K562 (cell line): ENCODE measurements at regions not wholly inside any gene's neighbourhood (a gene's known extent, or its start where the extent isn't known, plus 50 kb on each side); places are given as distances from the start of the nearest gene placed in this dataset.

ENCODE experiments used
- CHD1 ChIP-seq: fragments of 200-600 bp; sonication (generic); IDR thresholded peaks from one replicate; pipeline ENCODE4 v1.6.1; 2012; ENCODE audit warnings: mild to moderate bottlenecking, moderate library complexity, low read length, inconsistent platforms
- FOXA1 ChIP-seq: fragments of 450-650 bp; IDR thresholded peaks from 2 replicates; pipeline ENCODE4 v1.6.1; 2016; ENCODE audit warnings: mild to moderate bottlenecking, borderline replicate concordance
- HCFC1 ChIP-seq: IDR thresholded peaks from 2 replicates; pipeline ENCODE4 v1.6.1; 2012; ENCODE audit warnings: low read depth, low read length, improper control_type of control experiment
- ILF3 ChIP-seq: fragments of 450-650 bp; IDR thresholded peaks from 2 replicates; pipeline ENCODE4 v1.6.1; 2018; ENCODE audit warnings: antibody characterized with exemption, mild to moderate bottlenecking, moderate library complexity, borderline replicate concordance
- KLF16 ChIP-seq: IDR thresholded peaks from 2 replicates; pipeline ENCODE4 v1.6.1; 2016; ENCODE audit warnings: antibody characterized with exemption
- POLR2A ChIP-seq: fragments of 450-650 bp; conservative IDR thresholded peaks from 2 replicates; pipeline ENCODE4 v1.6.1; 2016
- RFX7 ChIP-seq: fragments of 250-450 bp; sonication (Bioruptor Pico); IDR thresholded peaks from 2 replicates; pipeline ENCODE4 v1.5.1; 2021; ENCODE audit warnings: mild to moderate bottlenecking
- ZNF695 ChIP-seq: fragments of 450-650 bp; formaldehyde crosslinking; IDR thresholded peaks from 2 replicates; pipeline ENCODE4 v1.4.0; 2020; ENCODE audit warnings: mild to moderate bottlenecking, moderate library complexity
- TF ChIP-seq, protein P1 (sequence below): sonication (generic); formaldehyde crosslinking; IDR thresholded peaks from 2 replicates; pipeline ENCODE4 v1.9.0; 2022; ENCODE audit warnings: mild to moderate bottlenecking, missing genetic modification reagents
- TF ChIP-seq, protein P2 (sequence below), 2 experiments: fragments of 450-650 bp in 1 of 2; sonication (generic) in 1 of 2; formaldehyde crosslinking in 1 of 2; IDR thresholded peaks; 2 replicates each; pipeline versions ENCODE4 v1.7.1 to v1.9.0; 2016 to 2022; ENCODE audit warnings: inconsistent platforms in 1 of 2, mild to moderate bottlenecking in 1 of 2, missing genetic modification reagents in 1 of 2
- TF ChIP-seq, protein P3 (sequence below): sonication (generic); formaldehyde crosslinking; IDR thresholded peaks from 2 replicates; pipeline ENCODE4 v1.8.0; 2022; ENCODE audit warnings: mild to moderate bottlenecking, missing genetic modification reagents
- TF ChIP-seq, protein P4 (sequence below): sonication (generic); formaldehyde crosslinking; IDR thresholded peaks from 2 replicates; pipeline ENCODE4 v1.9.0; 2022; ENCODE audit warnings: mild to moderate bottlenecking, missing genetic modification reagents
- TF ChIP-seq, protein P5 (sequence below): IDR thresholded peaks from 2 replicates; pipeline ENCODE4 v1.6.1; 2012; ENCODE audit warnings: low read depth, low read length, improper control_type of control experiment, borderline replicate concordance

DNA sequence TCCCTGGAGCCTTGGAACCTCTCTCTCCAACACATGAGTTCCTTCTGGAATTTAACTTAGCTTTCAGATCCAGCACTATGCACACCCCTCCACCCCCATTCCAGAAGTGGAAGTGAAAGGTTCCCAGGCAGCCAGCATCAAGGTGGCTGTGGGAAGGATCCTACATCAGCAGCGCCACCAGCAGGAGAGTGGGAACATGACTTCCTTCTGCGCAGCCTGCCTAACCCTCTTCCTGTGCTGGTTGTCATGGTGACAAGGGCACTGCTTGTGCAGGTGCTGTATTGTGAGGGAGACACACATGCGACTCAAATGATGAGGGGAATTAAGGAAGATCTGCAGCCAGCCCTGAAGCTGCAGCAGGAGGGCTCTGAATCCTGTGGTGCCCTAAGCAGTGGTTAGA is 904.5 kb upstream of the API5 start:
- TF ChIP-seq ZNF695 (no peak), FOXA1 (no peak), HCFC1 (no peak), ILF3 (no peak), CHD1 (no peak), RFX7 (CRISPR knock-in tag) (no peak), POLR2A (no peak), KLF16 (no peak)
- TF ChIP-seq, protein P1, sequence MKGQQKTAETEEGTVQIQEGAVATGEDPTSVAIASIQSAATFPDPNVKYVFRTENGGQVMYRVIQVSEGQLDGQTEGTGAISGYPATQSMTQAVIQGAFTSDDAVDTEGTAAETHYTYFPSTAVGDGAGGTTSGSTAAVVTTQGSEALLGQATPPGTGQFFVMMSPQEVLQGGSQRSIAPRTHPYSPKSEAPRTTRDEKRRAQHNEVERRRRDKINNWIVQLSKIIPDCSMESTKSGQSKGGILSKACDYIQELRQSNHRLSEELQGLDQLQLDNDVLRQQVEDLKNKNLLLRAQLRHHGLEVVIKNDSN: no peak
- TF ChIP-seq, protein P2, sequence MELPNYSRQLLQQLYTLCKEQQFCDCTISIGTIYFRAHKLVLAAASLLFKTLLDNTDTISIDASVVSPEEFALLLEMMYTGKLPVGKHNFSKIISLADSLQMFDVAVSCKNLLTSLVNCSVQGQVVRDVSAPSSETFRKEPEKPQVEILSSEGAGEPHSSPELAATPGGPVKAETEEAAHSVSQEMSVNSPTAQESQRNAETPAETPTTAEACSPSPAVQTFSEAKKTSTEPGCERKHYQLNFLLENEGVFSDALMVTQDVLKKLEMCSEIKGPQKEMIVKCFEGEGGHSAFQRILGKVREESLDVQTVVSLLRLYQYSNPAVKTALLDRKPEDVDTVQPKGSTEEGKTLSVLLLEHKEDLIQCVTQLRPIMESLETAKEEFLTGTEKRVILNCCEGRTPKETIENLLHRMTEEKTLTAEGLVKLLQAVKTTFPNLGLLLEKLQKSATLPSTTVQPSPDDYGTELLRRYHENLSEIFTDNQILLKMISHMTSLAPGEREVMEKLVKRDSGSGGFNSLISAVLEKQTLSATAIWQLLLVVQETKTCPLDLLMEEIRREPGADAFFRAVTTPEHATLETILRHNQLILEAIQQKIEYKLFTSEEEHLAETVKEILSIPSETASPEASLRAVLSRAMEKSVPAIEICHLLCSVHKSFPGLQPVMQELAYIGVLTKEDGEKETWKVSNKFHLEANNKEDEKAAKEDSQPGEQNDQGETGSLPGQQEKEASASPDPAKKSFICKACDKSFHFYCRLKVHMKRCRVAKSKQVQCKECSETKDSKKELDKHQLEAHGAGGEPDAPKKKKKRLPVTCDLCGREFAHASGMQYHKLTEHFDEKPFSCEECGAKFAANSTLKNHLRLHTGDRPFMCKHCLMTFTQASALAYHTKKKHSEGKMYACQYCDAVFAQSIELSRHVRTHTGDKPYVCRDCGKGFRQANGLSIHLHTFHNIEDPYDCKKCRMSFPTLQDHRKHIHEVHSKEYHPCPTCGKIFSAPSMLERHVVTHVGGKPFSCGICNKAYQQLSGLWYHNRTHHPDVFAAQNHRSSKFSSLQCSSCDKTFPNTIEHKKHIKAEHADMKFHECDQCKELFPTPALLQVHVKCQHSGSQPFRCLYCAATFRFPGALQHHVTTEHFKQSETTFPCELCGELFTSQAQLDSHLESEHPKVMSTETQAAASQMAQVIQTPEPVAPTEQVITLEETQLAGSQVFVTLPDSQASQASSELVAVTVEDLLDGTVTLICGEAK (IDR thresholded peaks at IDR 0.05): no peak
- TF ChIP-seq, protein P2 (CRISPR knock-in tag; IDR thresholded peaks at IDR 0.05): no peak
- TF ChIP-seq, protein P3, sequence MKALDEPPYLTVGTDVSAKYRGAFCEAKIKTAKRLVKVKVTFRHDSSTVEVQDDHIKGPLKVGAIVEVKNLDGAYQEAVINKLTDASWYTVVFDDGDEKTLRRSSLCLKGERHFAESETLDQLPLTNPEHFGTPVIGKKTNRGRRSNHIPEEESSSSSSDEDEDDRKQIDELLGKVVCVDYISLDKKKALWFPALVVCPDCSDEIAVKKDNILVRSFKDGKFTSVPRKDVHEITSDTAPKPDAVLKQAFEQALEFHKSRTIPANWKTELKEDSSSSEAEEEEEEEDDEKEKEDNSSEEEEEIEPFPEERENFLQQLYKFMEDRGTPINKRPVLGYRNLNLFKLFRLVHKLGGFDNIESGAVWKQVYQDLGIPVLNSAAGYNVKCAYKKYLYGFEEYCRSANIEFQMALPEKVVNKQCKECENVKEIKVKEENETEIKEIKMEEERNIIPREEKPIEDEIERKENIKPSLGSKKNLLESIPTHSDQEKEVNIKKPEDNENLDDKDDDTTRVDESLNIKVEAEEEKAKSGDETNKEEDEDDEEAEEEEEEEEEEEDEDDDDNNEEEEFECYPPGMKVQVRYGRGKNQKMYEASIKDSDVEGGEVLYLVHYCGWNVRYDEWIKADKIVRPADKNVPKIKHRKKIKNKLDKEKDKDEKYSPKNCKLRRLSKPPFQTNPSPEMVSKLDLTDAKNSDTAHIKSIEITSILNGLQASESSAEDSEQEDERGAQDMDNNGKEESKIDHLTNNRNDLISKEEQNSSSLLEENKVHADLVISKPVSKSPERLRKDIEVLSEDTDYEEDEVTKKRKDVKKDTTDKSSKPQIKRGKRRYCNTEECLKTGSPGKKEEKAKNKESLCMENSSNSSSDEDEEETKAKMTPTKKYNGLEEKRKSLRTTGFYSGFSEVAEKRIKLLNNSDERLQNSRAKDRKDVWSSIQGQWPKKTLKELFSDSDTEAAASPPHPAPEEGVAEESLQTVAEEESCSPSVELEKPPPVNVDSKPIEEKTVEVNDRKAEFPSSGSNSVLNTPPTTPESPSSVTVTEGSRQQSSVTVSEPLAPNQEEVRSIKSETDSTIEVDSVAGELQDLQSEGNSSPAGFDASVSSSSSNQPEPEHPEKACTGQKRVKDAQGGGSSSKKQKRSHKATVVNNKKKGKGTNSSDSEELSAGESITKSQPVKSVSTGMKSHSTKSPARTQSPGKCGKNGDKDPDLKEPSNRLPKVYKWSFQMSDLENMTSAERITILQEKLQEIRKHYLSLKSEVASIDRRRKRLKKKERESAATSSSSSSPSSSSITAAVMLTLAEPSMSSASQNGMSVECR (CRISPR knock-in tag): no peak
- TF ChIP-seq, protein P4, sequence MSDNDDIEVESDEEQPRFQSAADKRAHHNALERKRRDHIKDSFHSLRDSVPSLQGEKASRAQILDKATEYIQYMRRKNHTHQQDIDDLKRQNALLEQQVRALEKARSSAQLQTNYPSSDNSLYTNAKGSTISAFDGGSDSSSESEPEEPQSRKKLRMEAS (CRISPR knock-in tag): no peak
- TF ChIP-seq, protein P5, sequence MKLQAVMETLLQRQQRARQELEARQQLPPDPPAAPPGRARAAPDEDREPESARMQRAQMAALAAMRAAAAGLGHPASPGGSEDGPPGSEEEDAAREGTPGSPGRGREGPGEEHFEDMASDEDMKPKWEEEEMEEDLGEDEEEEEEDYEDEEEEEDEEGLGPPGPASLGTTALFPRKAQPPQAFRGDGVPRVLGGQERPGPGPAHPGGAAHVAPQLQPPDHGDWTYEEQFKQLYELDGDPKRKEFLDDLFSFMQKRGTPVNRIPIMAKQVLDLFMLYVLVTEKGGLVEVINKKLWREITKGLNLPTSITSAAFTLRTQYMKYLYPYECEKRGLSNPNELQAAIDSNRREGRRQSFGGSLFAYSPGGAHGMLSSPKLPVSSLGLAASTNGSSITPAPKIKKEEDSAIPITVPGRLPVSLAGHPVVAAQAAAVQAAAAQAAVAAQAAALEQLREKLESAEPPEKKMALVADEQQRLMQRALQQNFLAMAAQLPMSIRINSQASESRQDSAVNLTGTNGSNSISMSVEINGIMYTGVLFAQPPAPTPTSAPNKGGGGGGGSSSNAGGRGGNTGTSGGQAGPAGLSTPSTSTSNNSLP: no peak
